ENCODE measurements at regions not wholly inside any gene's neighbourhood (a gene's known extent, or its start where the extent isn't known, plus 50 kb on each side); places are given as distances from the start of the nearest gene placed in this dataset.

GRCh38 chr14:106204063-106204462, 677.7 kb downstream of the TMEM121 start:
- no peak for TF ChIP-seq POLR2A (IDR thresholded peaks at IDR 0.05)
- TF ChIP-seq CTCF (IDR thresholded peaks at IDR 0.05) = no peak
- no peak for TF ChIP-seq POLR2AphosphoS5 (IDR thresholded peaks at IDR 0.05)
- no peak for TF ChIP-seq EP300 (IDR thresholded peaks at IDR 0.05; ENCODE audit: low read depth)
